Panc1 (cell line): ENCODE measurements at regions not wholly inside any gene's neighbourhood (a gene's known extent, or its start where the extent isn't known, plus 50 kb on each side); places are given as distances from the start of the nearest gene placed in this dataset.

Experiments used
- CTCF ChIP-seq: fragments of 450-650 bp; IDR thresholded peaks from 2 replicates; pipeline ENCODE4 v1.5.1; 2017; ENCODE audit warnings: mild to moderate bottlenecking
- POLR2AphosphoS5 ChIP-seq: IDR thresholded peaks from 2 replicates; pipeline ENCODE4 v1.6.1; 2012; ENCODE audit warnings: mild to moderate bottlenecking, low read depth, low read length, moderate library complexity
- REST ChIP-seq, 2 experiments: IDR thresholded peaks; 2 replicates each; pipeline ENCODE4 v1.6.1; 2011 to 2012; ENCODE audit warnings: low read depth in 2 of 2, control low read depth in 1 of 2, low read length in 1 of 2, mild to moderate bottlenecking in 1 of 2, moderate library complexity in 1 of 2; ENCODE audit not compliant: insufficient read depth in 1 of 2
- SIN3A ChIP-seq: IDR thresholded peaks from 2 replicates; pipeline ENCODE4 v1.6.1; 2012; ENCODE audit warnings: low read depth, mild to moderate bottlenecking, low read length, moderate library complexity, borderline replicate concordance; ENCODE audit not compliant: insufficient read depth
- TCF7L2 ChIP-seq: IDR thresholded peaks from 2 replicates; pipeline ENCODE4 v1.6.1; 2011; ENCODE audit warnings: mild to moderate bottlenecking, low read depth, low read length, inconsistent platforms

- TF ChIP-seq TCF7L2 (no peak), CTCF (no peak), REST (IDR thresholded peaks at IDR 0.05; ENCODE audit: insufficient read depth in 1 of 2, low read depth in 2 of 2, low read length in 1 of 2) (no peak), SIN3A (no peak), POLR2AphosphoS5 (no peak)
Measured at GRCh38 chr12:118498171-118498570, 121.8 kb downstream of the SUDS3 start.
